ENCODE measurements at regions not wholly inside any gene's neighbourhood (a gene's known extent, or its start where the extent isn't known, plus 50 kb on each side); places are given as distances from the start of the nearest gene placed in this dataset.

GRCh38 chr11:22466351-22466750 lies 128.2 kb downstream of the SLC17A6 start:
- no peak for TF ChIP-seq ESRRG (CRISPR knock-in tag; IDR thresholded peaks at IDR 0.05)
- no peak for TF ChIP-seq RARB (CRISPR knock-in tag; IDR thresholded peaks at IDR 0.05)

All from SK-N-SH treated with all-trans-retinoic acid at 6 μM for 48 hours (cell line).